OCI-LY3 (cell line): ENCODE measurements at regions not wholly inside any gene's neighbourhood (a gene's known extent, or its start where the extent isn't known, plus 50 kb on each side); places are given as distances from the start of the nearest gene placed in this dataset.

Source experiments
- H2AFZ ChIP-seq: fragments of 200-600, 300-600 bp; shearing (Covaris generic); 2 replicates; pipeline ENCODE4 v1.6.0; 2014; ENCODE audit warnings: antibody characterized with exemption, low read depth, low read length
- H3K27ac ChIP-seq: fragments of 200-600, 300-600 bp; sonication (generic); 2 replicates; pipeline ENCODE4 v1.5.1; 2014; ENCODE audit warnings: mild to moderate bottlenecking, low read length, moderate library complexity, mixed read lengths
- H3K27me3 ChIP-seq: fragments of 200-600, 300-600 bp; sonication (generic); 2 replicates; pipeline ENCODE4 v1.6.1; 2014; ENCODE audit warnings: low read depth, low read length, mixed read lengths
- H3K36me3 ChIP-seq: fragments of 200-600, 300-600 bp; sonication (generic); replicated peaks from 2 replicates; pipeline ENCODE3; 2014; ENCODE audit warnings: low read depth, low read length, mixed read lengths
- H3K4me1 ChIP-seq: fragments of 300-600, 200-600 bp; sonication (generic); 2 replicates; pipeline ENCODE4 v1.6.1; 2014; ENCODE audit warnings: low read length, mixed read lengths
- H3K4me2 ChIP-seq: fragments of 200-600, 300-600 bp; sonication (generic); 2 replicates; pipeline ENCODE4 v1.6.1; 2014; ENCODE audit warnings: low read length, mixed read lengths
- H3K4me3 ChIP-seq: fragments of 300-600, 200-600 bp; sonication (generic); 2 replicates; pipeline ENCODE4 v1.5.1; 2014; ENCODE audit warnings: antibody characterized with exemption, mild to moderate bottlenecking, low read length, moderate library complexity
- H3K79me2 ChIP-seq: fragments of 300-600, 200-600 bp; shearing (Covaris generic); 2 replicates; pipeline ENCODE4 v1.6.1; 2014; ENCODE audit warnings: mild to moderate bottlenecking, low read length, mixed read lengths
- H3K9ac ChIP-seq: fragments of 300-600, 200-600 bp; shearing (Covaris generic); 2 replicates; pipeline ENCODE4 v1.6.0; 2014; ENCODE audit warnings: mild to moderate bottlenecking, low read length, moderate library complexity
- H3K9me3 ChIP-seq: fragments of 200-600, 300-600 bp; shearing (Covaris generic); 2 replicates; pipeline ENCODE4 v1.6.1; 2014; ENCODE audit warnings: low read length, mixed read lengths; ENCODE audit not compliant: insufficient read depth
- H4K20me1 ChIP-seq: fragments of 200-600, 300-600 bp; sonication (generic); 2 replicates; pipeline ENCODE4 v1.6.1; 2016; ENCODE audit warnings: low read length, mixed read lengths; ENCODE audit not compliant: insufficient read depth
- EZH2phosphoT487 ChIP-seq: fragments of 200-600 bp; shearing (Covaris generic); IDR thresholded peaks from 2 replicates; pipeline ENCODE4 v1.6.1; 2018; ENCODE audit warnings: antibody characterized with exemption, mixed run types, low read depth
- TF ChIP-seq, protein P1 (sequence below): fragments of 200-600, 300-600 bp; sonication (generic); IDR thresholded peaks from 2 replicates; pipeline ENCODE4 v1.5.1; 2014; ENCODE audit warnings: antibody characterized with exemption, low read length, low read depth

DNA sequence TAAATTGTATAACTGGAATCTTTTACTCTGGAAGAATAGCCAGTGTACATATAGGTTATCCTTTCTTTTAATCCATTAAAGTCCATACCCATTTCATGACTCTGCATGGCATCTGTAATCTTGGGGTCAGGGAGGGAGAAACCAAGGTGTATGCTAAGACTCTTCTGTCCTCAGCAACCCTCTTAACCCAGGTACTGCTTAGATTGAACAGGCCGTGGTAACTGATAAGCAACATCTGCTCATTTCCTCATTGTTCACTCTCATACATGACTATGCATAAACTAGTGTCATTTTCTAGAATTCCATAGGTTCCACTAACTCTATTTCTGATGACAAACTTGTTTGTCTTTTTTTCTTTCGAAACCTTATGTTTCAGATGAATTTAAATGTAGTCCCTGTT lies 69.3 kb upstream of the IFNE start:
- TF ChIP-seq, protein P1, sequence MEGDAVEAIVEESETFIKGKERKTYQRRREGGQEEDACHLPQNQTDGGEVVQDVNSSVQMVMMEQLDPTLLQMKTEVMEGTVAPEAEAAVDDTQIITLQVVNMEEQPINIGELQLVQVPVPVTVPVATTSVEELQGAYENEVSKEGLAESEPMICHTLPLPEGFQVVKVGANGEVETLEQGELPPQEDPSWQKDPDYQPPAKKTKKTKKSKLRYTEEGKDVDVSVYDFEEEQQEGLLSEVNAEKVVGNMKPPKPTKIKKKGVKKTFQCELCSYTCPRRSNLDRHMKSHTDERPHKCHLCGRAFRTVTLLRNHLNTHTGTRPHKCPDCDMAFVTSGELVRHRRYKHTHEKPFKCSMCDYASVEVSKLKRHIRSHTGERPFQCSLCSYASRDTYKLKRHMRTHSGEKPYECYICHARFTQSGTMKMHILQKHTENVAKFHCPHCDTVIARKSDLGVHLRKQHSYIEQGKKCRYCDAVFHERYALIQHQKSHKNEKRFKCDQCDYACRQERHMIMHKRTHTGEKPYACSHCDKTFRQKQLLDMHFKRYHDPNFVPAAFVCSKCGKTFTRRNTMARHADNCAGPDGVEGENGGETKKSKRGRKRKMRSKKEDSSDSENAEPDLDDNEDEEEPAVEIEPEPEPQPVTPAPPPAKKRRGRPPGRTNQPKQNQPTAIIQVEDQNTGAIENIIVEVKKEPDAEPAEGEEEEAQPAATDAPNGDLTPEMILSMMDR: no peak
- no peak for TF ChIP-seq EZH2phosphoT487
- Histone ChIP-seq H2AFZ (no peak overlapping the region), H3K4me3 (no peak overlapping the region), H3K27me3 (peaks cover 3% of the 10 kb centered on the region), H3K79me2 (no peaks in the 10 kb centered on the region), H3K27ac (no peak overlapping the region), H3K9me3 (no peaks in the 10 kb centered on the region), H3K36me3 (no peaks in the 10 kb centered on the region), H3K4me1 (no peaks in the 10 kb centered on the region), H3K9ac (no peak overlapping the region), H4K20me1 (no peaks in the 10 kb centered on the region), H3K4me2 (no peak overlapping the region)

DNA sequence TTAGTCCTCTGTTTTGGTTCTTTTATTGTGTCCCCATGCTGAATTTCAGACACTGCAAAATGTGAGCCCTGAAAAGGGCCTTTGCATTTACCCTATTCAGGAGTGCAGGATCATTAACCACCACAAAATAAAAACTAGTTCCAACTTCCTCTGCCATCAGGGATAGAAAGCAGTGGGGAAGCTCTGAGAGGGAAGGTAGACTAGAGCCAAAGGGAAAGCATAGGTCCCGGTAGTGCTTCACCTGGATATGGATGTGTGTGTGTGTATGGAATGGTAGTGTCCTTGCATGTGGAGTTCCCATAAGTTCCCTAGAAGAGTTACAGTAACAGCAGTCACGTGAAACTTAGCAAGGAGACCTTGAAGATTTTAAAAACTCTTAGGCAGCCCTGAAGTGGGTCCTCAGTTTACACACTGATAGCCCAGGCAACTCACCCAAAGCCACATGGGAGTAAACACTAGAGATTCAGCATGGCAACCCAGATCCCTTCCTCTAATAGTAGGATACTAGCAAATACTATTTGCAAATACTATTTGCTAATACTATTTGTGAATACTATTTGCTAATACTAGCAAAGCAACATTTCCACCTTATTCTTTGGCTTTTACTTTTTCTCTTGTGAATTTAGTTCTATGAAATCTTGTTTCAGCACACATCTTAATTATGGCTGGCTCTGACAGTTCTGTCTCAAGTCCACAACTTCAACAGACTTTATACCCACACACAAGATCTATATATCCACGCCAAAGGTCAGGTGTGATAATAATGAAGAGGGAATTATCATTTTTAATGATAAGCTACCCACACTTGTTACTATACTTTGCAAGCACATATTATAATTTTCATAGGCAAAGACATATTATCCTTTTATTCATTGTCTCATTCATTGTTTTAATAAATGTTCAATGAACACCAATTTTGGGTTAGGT lies 70.4 kb upstream of the IFNE start:
- H3K9ac ChIP-seq: no peak overlapping the region

DNA sequence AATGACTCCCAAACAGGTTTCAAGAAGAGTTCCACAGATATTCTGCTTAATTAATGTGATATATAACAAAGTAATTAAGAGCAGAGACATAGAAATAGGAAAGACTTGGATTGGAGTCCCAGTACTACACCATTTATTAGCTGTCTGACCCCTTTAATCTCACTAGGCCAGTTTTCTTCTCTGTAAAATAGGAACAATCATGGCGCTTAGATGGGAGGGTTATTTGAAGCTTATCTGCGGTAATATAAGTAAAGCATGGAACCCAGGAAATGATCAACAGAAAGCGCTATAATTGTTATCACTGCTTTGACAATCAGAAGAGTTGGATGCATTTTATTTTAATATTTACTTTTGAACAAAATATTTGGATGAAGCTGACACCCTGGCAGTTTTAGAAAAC lies 71.3 kb upstream of the IFNE start:
- no peaks in the 10 kb centered on the region for H3K4me1 ChIP-seq
- TF ChIP-seq EZH2phosphoT487: no peak
- TF ChIP-seq, protein P1: no peak
- no peak overlapping the region for H3K4me2 ChIP-seq
- H3K79me2 ChIP-seq: no peaks in the 10 kb centered on the region
- H3K9ac ChIP-seq: no peak overlapping the region
- H2AFZ ChIP-seq: no peak overlapping the region
- H3K27me3 ChIP-seq: no peaks in the 10 kb centered on the region; the same call in 1 of the 2 replicates
- no peaks in the 10 kb centered on the region for H4K20me1 ChIP-seq
- no peaks in the 10 kb centered on the region for H3K36me3 ChIP-seq
- no peaks in the 10 kb centered on the region for H3K9me3 ChIP-seq
- no peak overlapping the region for H3K27ac ChIP-seq
- no peak overlapping the region for H3K4me3 ChIP-seq

More for the DNA sequence above, 70.4 kb upstream of the IFNE start:
- no peaks in the 10 kb centered on the region; the same call in 1 of the 2 replicates for H3K27me3 ChIP-seq
- no peak overlapping the region for H3K4me2 ChIP-seq
- H3K4me3 ChIP-seq: no peak overlapping the region
- H4K20me1 ChIP-seq: no peaks in the 10 kb centered on the region
- no peaks in the 10 kb centered on the region for H3K4me1 ChIP-seq
- no peaks in the 10 kb centered on the region for H3K9me3 ChIP-seq
- TF ChIP-seq, protein P1: no peak
- no peak for TF ChIP-seq EZH2phosphoT487
- no peak overlapping the region for H3K27ac ChIP-seq
- no peak overlapping the region for H2AFZ ChIP-seq
- no peaks in the 10 kb centered on the region for H3K79me2 ChIP-seq
- H3K36me3 ChIP-seq: no peaks in the 10 kb centered on the region

DNA sequence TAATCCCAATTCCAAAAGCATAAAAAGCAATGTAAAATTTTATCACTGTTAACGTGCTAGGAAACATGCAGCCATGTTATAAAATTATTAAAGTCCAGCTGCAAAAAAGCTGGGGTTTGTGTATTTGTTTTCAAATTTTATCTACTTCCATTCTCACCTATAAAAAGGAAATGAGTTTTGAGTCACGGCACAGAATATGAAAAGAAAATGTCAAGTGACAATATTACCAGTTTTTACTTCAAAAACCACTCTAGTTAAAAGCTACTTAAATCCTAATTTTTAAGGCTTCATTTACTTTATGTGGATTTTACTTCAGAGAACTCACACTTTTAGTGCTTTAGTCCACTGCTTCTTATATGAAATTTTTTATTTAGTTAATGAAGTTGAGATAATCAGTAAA lies 72.7 kb upstream of the IFNE start:
- Histone ChIP-seq H3K4me2 (no peak overlapping the region), H3K27me3 (no peaks in the 10 kb centered on the region; the same call in 1 of the 2 replicates), H3K4me1 (no peaks in the 10 kb centered on the region), H4K20me1 (no peaks in the 10 kb centered on the region), H3K9ac (no peak overlapping the region), H3K36me3 (no peaks in the 10 kb centered on the region), H3K79me2 (no peaks in the 10 kb centered on the region), H3K9me3 (no peaks in the 10 kb centered on the region), H2AFZ (no peak overlapping the region), H3K27ac (no peak overlapping the region), H3K4me3 (no peak overlapping the region)
- TF ChIP-seq EZH2phosphoT487: no peak
- TF ChIP-seq, protein P1: no peak
